ENCODE measurements at regions not wholly inside any gene's neighbourhood (a gene's known extent, or its start where the extent isn't known, plus 50 kb on each side); places are given as distances from the start of the nearest gene placed in this dataset.

- H3K9me3 ChIP-seq: no peaks in the 10 kb centered on the region
- TF ChIP-seq POLR2AphosphoS5 (IDR thresholded peaks at IDR 0.05): no peak
- TF ChIP-seq CTCF (IDR thresholded peaks at IDR 0.05): no peak
- no peak for TF ChIP-seq POLR2A (IDR thresholded peaks at IDR 0.05)
- H3K4me3 ChIP-seq: no peak overlapping the region
- intact Hi-C loops (cut with DNase I): no loop called here
- no peak overlapping the region for H3K27ac ChIP-seq
- no peaks in the 10 kb centered on the region for H3K4me1 ChIP-seq (replicated peaks)
- no peak for DNase-seq (ENCODE audit: low spot score)
- no peaks in the 10 kb centered on the region for H3K36me3 ChIP-seq
- H3K27me3 ChIP-seq (replicated peaks; ENCODE audit: insufficient read depth): no peaks in the 10 kb centered on the region
Measured at GRCh38 chr1:163781146-163781545, 459.4 kb downstream of the NUF2 start.

- no peak for DNase-seq (ENCODE audit: low spot score)
- Histone ChIP-seq H3K36me3 (no peaks in the 10 kb centered on the region), H3K27me3 (replicated peaks; ENCODE audit: insufficient read depth) (no peaks in the 10 kb centered on the region), H3K4me3 (no peak overlapping the region), H3K9me3 (no peaks in the 10 kb centered on the region), H3K4me1 (replicated peaks) (no peaks in the 10 kb centered on the region), H3K27ac (no peak overlapping the region)
- 73% methylated on average over 2 of the region's 2 CpGs for WGBS
- intact Hi-C loops (cut with DNase I): no loop called here
- no peak for TF ChIP-seq POLR2AphosphoS5 (IDR thresholded peaks at IDR 0.05)
- TF ChIP-seq CTCF (IDR thresholded peaks at IDR 0.05): no peak
- no peak for TF ChIP-seq POLR2A (IDR thresholded peaks at IDR 0.05)
Measured at GRCh38 chr1:163785868-163786405, 464.2 kb downstream of the NUF2 start.

GRCh38 chr1:163789911-163790310, 468.2 kb downstream of the NUF2 start:
- Histone ChIP-seq H3K27me3 (replicated peaks; ENCODE audit: insufficient read depth) (no peaks in the 10 kb centered on the region), H3K9me3 (no peaks in the 10 kb centered on the region), H3K36me3 (no peaks in the 10 kb centered on the region), H3K27ac (no peak overlapping the region), H3K4me1 (replicated peaks) (no peaks in the 10 kb centered on the region), H3K4me3 (no peak overlapping the region)
- no peak for DNase-seq (ENCODE audit: low spot score)
- intact Hi-C loops (cut with DNase I): no loop called here
- no peak for TF ChIP-seq CTCF (IDR thresholded peaks at IDR 0.05)
- no peak for TF ChIP-seq POLR2A (IDR thresholded peaks at IDR 0.05)
- no peak for TF ChIP-seq POLR2AphosphoS5 (IDR thresholded peaks at IDR 0.05)
- 92% methylated on average over 4 of the region's 4 CpGs for WGBS

- DNase-seq (ENCODE audit: low spot score): no peak
- no peaks in the 10 kb centered on the region for H3K27me3 ChIP-seq (replicated peaks; ENCODE audit: insufficient read depth)
- H3K9me3 ChIP-seq: no peaks in the 10 kb centered on the region
- intact Hi-C loops (cut with DNase I): no loop called here
- H3K4me1 ChIP-seq (replicated peaks): no peaks in the 10 kb centered on the region
- TF ChIP-seq CTCF (IDR thresholded peaks at IDR 0.05): no peak
- TF ChIP-seq POLR2A (IDR thresholded peaks at IDR 0.05): no peak
- TF ChIP-seq POLR2AphosphoS5 (IDR thresholded peaks at IDR 0.05): no peak
- 55% methylated on average over 3 of the region's 3 CpGs for WGBS
- H3K27ac ChIP-seq: no peak overlapping the region
- no peaks in the 10 kb centered on the region for H3K36me3 ChIP-seq
- no peak overlapping the region for H3K4me3 ChIP-seq
Measured at GRCh38 chr1:163794551-163794950, 472.8 kb downstream of the NUF2 start.

- Histone ChIP-seq H3K36me3 (no peaks in the 10 kb centered on the region), H3K4me3 (no peak overlapping the region), H3K9me3 (no peaks in the 10 kb centered on the region), H3K27me3 (replicated peaks; ENCODE audit: insufficient read depth) (no peaks in the 10 kb centered on the region), H3K4me1 (replicated peaks) (no peaks in the 10 kb centered on the region), H3K27ac (no peak overlapping the region)
- TF ChIP-seq POLR2A (IDR thresholded peaks at IDR 0.05) (no peak), CTCF (IDR thresholded peaks at IDR 0.05) (no peak), POLR2AphosphoS5 (IDR thresholded peaks at IDR 0.05) (no peak)
- intact Hi-C loops (cut with DNase I): no loop called here
- 19% methylated on average over 2 of the region's 2 CpGs for WGBS
- DNase-seq (ENCODE audit: low spot score): peak; percentile 4
Measured at GRCh38 chr1:163796394-163796821, 474.7 kb downstream of the NUF2 start.

Data from prostate gland (tissue), 2 donors.